SK-N-MC (cell line): ENCODE measurements at regions not wholly inside any gene's neighbourhood (a gene's known extent, or its start where the extent isn't known, plus 50 kb on each side); places are given as distances from the start of the nearest gene placed in this dataset.

Source experiments
- DNase-seq: peaks from one replicate; pipeline ENCODE4 v3.0.0-alpha.2; 2011; ENCODE audit warnings: low read depth, low spot score
- H3K27ac ChIP-seq: fragments of 200-600 bp; sonication (generic); 2 replicates; pipeline ENCODE4 v1.5.1; 2016; ENCODE audit warnings: mixed run types
- H3K36me3 ChIP-seq: fragments of 200-600 bp; sonication (generic); 2 replicates; pipeline ENCODE4 v1.6.1; 2017; ENCODE audit warnings: antibody characterized with exemption, low read length, mixed read lengths; ENCODE audit not compliant: insufficient read depth
- H3K4me3 ChIP-seq: fragments of 200-600 bp; sonication (generic); 2 replicates; pipeline ENCODE4 v1.5.1; 2016
- H3K9ac ChIP-seq: fragments of 200-600 bp; sonication (generic); 2 replicates; pipeline ENCODE4 v1.8.0; 2017; ENCODE audit warnings: mixed run types, mixed read lengths; ENCODE audit not compliant: insufficient read length
- H3K9me3 ChIP-seq: fragments of 200-600 bp; sonication (generic); 2 replicates; pipeline ENCODE4 v1.6.1; 2017; ENCODE audit warnings: low read depth, mild to moderate bottlenecking, antibody characterized with exemption, low read length, moderate library complexity, mixed read lengths
- EZH2 ChIP-seq: fragments of 200-600 bp; sonication (generic); IDR thresholded peaks from one replicate; pipeline ENCODE4 v1.6.1; 2017; ENCODE audit warnings: antibody characterized with exemption
- FOXP2 ChIP-seq: optimal IDR thresholded peaks from 2 replicates; pipeline ENCODE3; 2011; ENCODE audit warnings: mild to moderate bottlenecking, moderate library complexity; ENCODE audit not compliant: insufficient read depth; ENCODE audit errors: extremely low read length, control extremely low read depth
- POLR2AphosphoS5 ChIP-seq: IDR thresholded peaks from 2 replicates; pipeline ENCODE4 v1.6.1; 2012; ENCODE audit warnings: mild to moderate bottlenecking, low read depth, low read length, borderline replicate concordance

DNA sequence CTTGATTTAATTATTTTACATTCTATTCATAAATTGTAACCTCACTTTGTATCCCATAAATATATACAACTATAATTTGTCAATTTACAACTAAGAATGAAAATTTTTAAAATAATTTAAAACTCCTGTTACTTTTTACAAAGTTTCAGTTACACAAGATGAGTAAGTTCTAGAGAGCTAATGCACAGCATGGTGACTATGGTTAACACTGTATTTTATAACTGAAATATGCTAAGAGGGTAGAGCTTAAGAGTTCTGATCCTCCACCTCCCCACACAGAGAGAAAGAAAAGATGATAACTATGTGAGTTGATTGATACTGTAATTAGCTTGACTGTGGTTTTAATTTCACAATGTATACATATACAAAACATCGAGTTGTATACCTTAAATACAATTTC is 412.5 kb upstream of the DDI1 start:
- TF ChIP-seq EZH2 (no peak), FOXP2 (no peak), POLR2AphosphoS5 (no peak)
- Histone ChIP-seq H3K27ac (peak overlapping the region; percentile 26; the same call in 1 of the 2 replicates), H3K9me3 (no peaks in the 10 kb centered on the region), H3K36me3 (no peaks in the 10 kb centered on the region), H3K4me3 (peak overlapping the region; percentile 8; the same call in 1 of the 2 replicates), H3K9ac (no peak overlapping the region)
- no peak for DNase-seq

GRCh38 chr11:103624708-103625623 is 411.5 kb upstream of the DDI1 start:
- Histone ChIP-seq H3K4me3 (no peak overlapping the region; the same call in 1 of the 2 replicates), H3K27ac (no peak overlapping the region), H3K9me3 (no peaks in the 10 kb centered on the region), H3K36me3 (no peaks in the 10 kb centered on the region), H3K9ac (no peak overlapping the region)
- no peak for TF ChIP-seq FOXP2
- DNase-seq, result no peak

- no peak for TF ChIP-seq EZH2
- no peak for TF ChIP-seq POLR2AphosphoS5
- TF ChIP-seq FOXP2, result no peak
- no peaks in the 10 kb centered on the region for H3K9me3 ChIP-seq
- DNase-seq, result no peak
- no peak overlapping the region for H3K4me3 ChIP-seq
- H3K36me3 ChIP-seq, result no peaks in the 10 kb centered on the region
- no peak overlapping the region for H3K9ac ChIP-seq
- H3K27ac ChIP-seq, result no peak overlapping the region
These were observed 410.8 kb upstream of the DDI1 start for GRCh38 chr11:103625624-103625965.

DNA sequence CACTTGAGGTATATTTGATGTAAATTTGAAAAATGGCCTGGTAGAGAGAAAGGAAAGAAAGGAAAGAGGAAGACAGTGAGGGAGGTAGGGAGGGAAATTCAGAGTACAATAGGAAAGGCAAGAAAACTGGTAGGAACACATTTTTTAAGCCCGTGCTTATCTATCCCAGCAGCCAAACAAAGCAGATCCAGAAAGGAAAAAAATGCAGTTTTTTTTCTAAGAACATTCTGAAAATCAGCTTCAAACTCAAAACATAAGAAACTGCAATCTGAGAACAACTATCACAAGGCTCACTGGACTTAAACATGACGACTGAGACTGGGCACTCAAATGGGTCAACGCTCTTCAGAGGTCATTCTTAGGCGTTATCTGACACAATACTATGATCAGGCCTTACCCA is 408.3 kb upstream of the DDI1 start:
- no peak overlapping the region for H3K9ac ChIP-seq
- H3K4me3 ChIP-seq, result no peak overlapping the region
- H3K36me3 ChIP-seq, result no peaks in the 10 kb centered on the region
- H3K27ac ChIP-seq, result no peak overlapping the region
- TF ChIP-seq FOXP2, result no peak
- no peak for TF ChIP-seq POLR2AphosphoS5
- no peak for TF ChIP-seq EZH2
- no peak for DNase-seq
- H3K9me3 ChIP-seq, result no peaks in the 10 kb centered on the region

GRCh38 chr11:103631841-103632240 is 404.6 kb upstream of the DDI1 start:
- no peak overlapping the region for H3K27ac ChIP-seq
- DNase-seq, result no peak
- TF ChIP-seq EZH2 (no peak), POLR2AphosphoS5 (no peak), FOXP2 (no peak)

DNA sequence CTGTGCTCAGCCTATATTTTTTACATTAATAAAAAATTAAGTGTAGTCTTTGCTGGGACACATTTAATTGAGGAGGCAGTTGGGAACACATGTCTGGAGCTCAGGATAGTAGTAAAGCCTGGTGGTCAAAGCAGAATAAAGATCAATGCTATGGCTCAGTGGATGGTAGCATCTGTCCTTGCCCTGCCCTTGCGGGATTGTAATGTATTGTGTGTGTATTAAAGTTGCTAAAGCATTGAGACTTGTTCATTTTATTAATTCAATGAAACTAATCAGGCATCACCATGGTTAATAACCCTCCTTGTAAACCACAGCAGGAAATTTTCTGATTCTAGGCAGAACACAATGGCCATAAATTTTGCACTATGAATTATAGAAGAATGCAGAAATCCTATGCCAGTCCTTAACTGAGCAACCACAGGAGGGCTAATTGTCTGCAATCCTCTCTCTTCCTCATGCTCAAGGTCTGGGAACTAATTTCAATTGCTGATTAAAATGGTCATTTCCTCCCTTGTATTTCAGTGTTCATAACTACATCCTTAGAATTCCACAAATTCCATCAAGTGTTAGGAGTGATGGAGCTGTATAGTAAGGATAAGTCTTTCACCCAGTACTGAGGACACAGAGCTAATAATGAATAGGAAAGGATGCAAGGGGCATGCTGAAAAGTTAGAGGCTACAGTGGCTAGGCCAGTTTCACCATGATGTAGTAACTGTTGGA is 403.2 kb upstream of the DDI1 start:
- no peak for DNase-seq
- Histone ChIP-seq H3K36me3 (no peaks in the 10 kb centered on the region), H3K9me3 (no peaks in the 10 kb centered on the region), H3K27ac (no peak overlapping the region), H3K4me3 (no peak overlapping the region), H3K9ac (no peak overlapping the region)
- TF ChIP-seq POLR2AphosphoS5, result no peak
- TF ChIP-seq EZH2, result no peak
- TF ChIP-seq FOXP2, result no peak

More at GRCh38 chr11:103631841-103632240, 404.6 kb upstream of the DDI1 start:
- Histone ChIP-seq H3K9me3 (no peaks in the 10 kb centered on the region), H3K4me3 (no peak overlapping the region), H3K9ac (no peak overlapping the region), H3K36me3 (no peaks in the 10 kb centered on the region)

- Histone ChIP-seq H3K27ac (no peak overlapping the region), H3K9ac (no peak overlapping the region)
- no peak for TF ChIP-seq POLR2AphosphoS5
- TF ChIP-seq FOXP2, result no peak
- TF ChIP-seq EZH2, result no peak
These were observed 402.4 kb upstream of the DDI1 start for GRCh38 chr11:103633819-103634590.

GRCh38 chr11:103636232-103636631 is 400.2 kb upstream of the DDI1 start:
- Histone ChIP-seq H3K9me3 (no peaks in the 10 kb centered on the region), H3K4me3 (no peak overlapping the region), H3K9ac (no peak overlapping the region), H3K27ac (no peak overlapping the region), H3K36me3 (no peaks in the 10 kb centered on the region)
- no peak for TF ChIP-seq EZH2
- TF ChIP-seq FOXP2, result no peak
- TF ChIP-seq POLR2AphosphoS5, result no peak
- DNase-seq, result no peak

More at GRCh38 chr11:103633819-103634590, 402.4 kb upstream of the DDI1 start:
- DNase-seq, result no peak
- Histone ChIP-seq H3K9me3 (no peaks in the 10 kb centered on the region), H3K36me3 (no peaks in the 10 kb centered on the region), H3K4me3 (no peak overlapping the region)
